ENCODE measurements at regions not wholly inside any gene's neighbourhood (a gene's known extent, or its start where the extent isn't known, plus 50 kb on each side); places are given as distances from the start of the nearest gene placed in this dataset.

- no peak for TF ChIP-seq EP300 (IDR thresholded peaks at IDR 0.05)
- no peak for TF ChIP-seq POLR2AphosphoS5 (IDR thresholded peaks at IDR 0.05)
- no peak for TF ChIP-seq POLR2A (IDR thresholded peaks at IDR 0.05)
Observed at GRCh38 chr7:13106513-13106912, 419.1 kb downstream of the ARL4A start.

Data from suprapubic skin (tissue), 4 donors.